ENCODE measurements at regions not wholly inside any gene's neighbourhood (a gene's known extent, or its start where the extent isn't known, plus 50 kb on each side); places are given as distances from the start of the nearest gene placed in this dataset.
A peak's percentile ranks its signal among the peaks of the same experiment; 100 is the strongest.
"Not testable (repeated sequence)": the region's sequence is repeated elsewhere in the genome, so short reads cannot be mapped to it uniquely, and the experiment has no call there.

DNA sequence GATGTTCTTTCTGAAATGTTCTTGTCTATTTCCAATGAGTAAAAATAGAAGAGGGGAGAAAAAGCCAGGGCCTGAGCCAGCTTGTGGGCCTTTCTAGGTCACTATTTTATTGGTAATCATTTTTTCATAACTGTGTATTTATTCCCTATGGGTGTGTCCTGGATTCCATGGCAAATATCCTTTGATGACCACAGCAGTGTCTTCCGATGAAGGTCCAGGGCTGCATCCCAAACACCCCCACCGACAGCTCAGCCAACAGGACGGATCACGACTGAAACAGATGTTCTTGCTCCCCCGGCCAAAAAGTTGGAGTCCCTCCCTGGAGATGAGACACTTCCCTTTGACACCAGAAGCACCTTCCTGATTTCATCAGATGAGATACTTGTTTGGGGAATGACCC lies 105.4 kb upstream of the PLEKHG1 start:
- peak; percentile 81 to 82 for DNase-seq
- H3K4me3 ChIP-seq = no peak overlapping the region
- H3K27me3 ChIP-seq (ENCODE audit: insufficient read depth in 3 of 3, low read length in 2 of 3) = no peaks in the 10 kb centered on the region
- H3K36me3 ChIP-seq (ENCODE audit: insufficient read depth in 1 of 2, low read depth in 1 of 2) = no peaks in the 10 kb centered on the region
- ATAC-seq = peak in 3 of 4 donors; percentile 49 to 77 (median 64)
- no peaks in the 10 kb centered on the region for H3K9me3 ChIP-seq
- 15 to 17% (median 16%) methylated on average over 5 of the region's 5 CpGs for WGBS, 3 donors
- H3K4me1 ChIP-seq = no peaks in the 10 kb centered on the region
- H3K27ac ChIP-seq = no peak overlapping the region
- intact Hi-C loops (cut with DNase I) = no loop called here
- TF ChIP-seq, protein P1, sequence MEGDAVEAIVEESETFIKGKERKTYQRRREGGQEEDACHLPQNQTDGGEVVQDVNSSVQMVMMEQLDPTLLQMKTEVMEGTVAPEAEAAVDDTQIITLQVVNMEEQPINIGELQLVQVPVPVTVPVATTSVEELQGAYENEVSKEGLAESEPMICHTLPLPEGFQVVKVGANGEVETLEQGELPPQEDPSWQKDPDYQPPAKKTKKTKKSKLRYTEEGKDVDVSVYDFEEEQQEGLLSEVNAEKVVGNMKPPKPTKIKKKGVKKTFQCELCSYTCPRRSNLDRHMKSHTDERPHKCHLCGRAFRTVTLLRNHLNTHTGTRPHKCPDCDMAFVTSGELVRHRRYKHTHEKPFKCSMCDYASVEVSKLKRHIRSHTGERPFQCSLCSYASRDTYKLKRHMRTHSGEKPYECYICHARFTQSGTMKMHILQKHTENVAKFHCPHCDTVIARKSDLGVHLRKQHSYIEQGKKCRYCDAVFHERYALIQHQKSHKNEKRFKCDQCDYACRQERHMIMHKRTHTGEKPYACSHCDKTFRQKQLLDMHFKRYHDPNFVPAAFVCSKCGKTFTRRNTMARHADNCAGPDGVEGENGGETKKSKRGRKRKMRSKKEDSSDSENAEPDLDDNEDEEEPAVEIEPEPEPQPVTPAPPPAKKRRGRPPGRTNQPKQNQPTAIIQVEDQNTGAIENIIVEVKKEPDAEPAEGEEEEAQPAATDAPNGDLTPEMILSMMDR (IDR thresholded peaks at IDR 0.05) = no peak

DNA sequence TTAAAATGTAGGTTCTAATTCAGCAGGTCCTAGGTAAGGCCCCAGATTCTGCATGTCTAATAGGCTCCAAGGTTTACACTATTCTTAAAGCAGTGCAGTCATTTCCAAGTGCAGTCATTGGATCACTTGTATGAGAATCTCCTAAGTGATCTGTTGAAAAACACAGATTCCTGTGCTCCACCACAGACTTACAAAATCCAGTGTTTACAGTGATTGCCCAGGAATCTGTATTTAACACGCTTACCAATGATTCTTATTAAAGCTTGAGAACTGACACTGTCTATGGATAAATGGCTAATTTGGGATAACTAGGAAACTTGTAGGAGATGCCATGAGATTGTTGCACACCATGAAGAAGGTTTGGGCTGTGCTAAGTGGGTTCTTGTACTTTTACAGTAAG lies 104.6 kb upstream of the PLEKHG1 start:
- no peak overlapping the region for H3K27ac ChIP-seq
- intact Hi-C loops (cut with DNase I) = no loop called here
- DNase-seq = no peak
- TF ChIP-seq, protein P1 (IDR thresholded peaks at IDR 0.05) = no peak
- H3K36me3 ChIP-seq (ENCODE audit: insufficient read depth in 1 of 2, low read depth in 1 of 2) = no peaks in the 10 kb centered on the region
- no peaks in the 10 kb centered on the region for H3K9me3 ChIP-seq
- no peak for ATAC-seq
- WGBS, 3 donors = 96 to 100% (median 98%) methylated on average over 1 of the region's 1 CpG
- H3K27me3 ChIP-seq (ENCODE audit: insufficient read depth in 3 of 3, low read length in 2 of 3) = no peaks in the 10 kb centered on the region
- H3K4me1 ChIP-seq = no peaks in the 10 kb centered on the region
- H3K4me3 ChIP-seq = no peak overlapping the region

DNA sequence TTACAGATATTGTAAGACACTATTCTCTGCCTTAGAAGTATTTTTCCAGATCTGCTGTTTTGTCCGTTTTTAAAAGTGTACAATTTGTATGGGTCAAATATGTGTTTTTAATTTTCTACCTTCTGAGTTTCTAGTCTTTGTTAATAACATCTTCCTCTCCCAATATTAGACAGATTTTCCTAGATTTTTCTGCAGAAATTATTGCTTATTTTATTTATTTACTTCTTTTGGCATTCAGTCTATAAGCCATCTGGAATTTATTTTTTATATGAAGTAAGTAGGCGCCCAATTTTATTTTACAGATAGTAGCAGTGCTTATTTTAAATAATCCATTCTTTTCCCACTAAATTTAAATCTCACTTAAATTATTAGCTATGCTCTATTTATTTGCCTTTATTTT lies 103.1 kb upstream of the PLEKHG1 start:
- Histone ChIP-seq H3K4me3 (no peak overlapping the region), H3K4me1 (no peaks in the 10 kb centered on the region), H3K27me3 (ENCODE audit: insufficient read depth in 3 of 3, low read length in 2 of 3) (no peaks in the 10 kb centered on the region), H3K9me3 (no peaks in the 10 kb centered on the region), H3K36me3 (ENCODE audit: insufficient read depth in 1 of 2, low read depth in 1 of 2) (no peaks in the 10 kb centered on the region), H3K27ac (no peak overlapping the region)
- intact Hi-C loops (cut with DNase I) = no loop called here
- WGBS, 3 donors = 79 to 87% (median 84%) methylated on average over 2 of the region's 2 CpGs
- ATAC-seq (no peak), DNase-seq (no peak)
- TF ChIP-seq, protein P1 (IDR thresholded peaks at IDR 0.05) = no peak

DNA sequence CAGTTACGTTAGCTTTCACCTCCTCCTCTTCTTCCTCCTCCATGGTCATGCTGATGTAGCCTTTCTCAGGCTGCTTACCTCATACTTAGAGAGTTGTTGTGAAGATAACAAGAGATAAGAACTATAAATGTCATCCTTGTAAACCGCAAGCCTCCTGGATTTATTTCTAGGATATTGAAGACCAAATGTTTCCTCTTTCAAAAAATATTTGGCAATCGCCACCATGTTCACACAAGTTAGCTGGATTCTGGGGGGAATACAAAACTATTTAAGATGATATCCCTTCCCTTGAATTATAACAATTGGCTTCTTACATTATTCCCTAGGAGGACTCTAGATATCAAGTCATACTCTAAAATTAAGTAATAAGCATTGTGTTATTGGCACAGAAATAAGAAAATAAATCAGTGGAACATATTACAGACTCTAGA lies 99.8 kb upstream of the PLEKHG1 start:
- Histone ChIP-seq H3K36me3 (ENCODE audit: insufficient read depth in 1 of 2, low read depth in 1 of 2) (no peaks in the 10 kb centered on the region), H3K9me3 (no peaks in the 10 kb centered on the region), H3K4me3 (no peak overlapping the region), H3K4me1 (no peaks in the 10 kb centered on the region), H3K27me3 (ENCODE audit: insufficient read depth in 3 of 3, low read length in 2 of 3) (no peaks in the 10 kb centered on the region), H3K27ac (no peak overlapping the region)
- intact Hi-C loops (cut with DNase I) = no loop called here
- DNase-seq (no peak), ATAC-seq (no peak)
- TF ChIP-seq, protein P1 (IDR thresholded peaks at IDR 0.05) = no peak
- WGBS, 3 donors = 73 to 77% (median 73%) methylated on average over 3 of the region's 3 CpGs

DNA sequence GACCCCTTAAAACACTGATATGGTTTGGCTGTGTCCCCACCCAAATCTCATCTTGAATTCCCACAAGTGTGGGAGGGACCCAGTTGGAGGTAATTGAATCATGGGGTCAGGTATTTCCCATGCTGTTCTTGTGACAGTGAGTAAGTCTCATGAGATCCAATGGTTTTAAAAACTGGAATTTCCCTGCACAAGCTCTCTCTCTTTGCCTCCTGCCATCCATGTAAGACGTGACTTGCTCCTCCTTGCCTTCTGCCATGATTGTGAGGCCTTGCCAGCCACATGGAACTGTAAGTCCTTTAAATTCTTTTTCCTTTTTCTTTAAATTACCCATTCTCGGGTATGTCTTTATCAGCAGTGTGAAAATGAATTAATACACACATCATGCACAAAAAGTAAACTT lies 99.1 kb upstream of the PLEKHG1 start:
- ATAC-seq; H3K36me3 ChIP-seq (ENCODE audit: insufficient read depth in 1 of 2, low read depth in 1 of 2); H3K9me3 ChIP-seq; intact Hi-C loops (cut with DNase I); H3K4me1 ChIP-seq; H3K27me3 ChIP-seq (ENCODE audit: insufficient read depth in 3 of 3, low read length in 2 of 3); DNase-seq; H3K27ac ChIP-seq; H3K4me3 ChIP-seq: not testable (repeated sequence)
- 83 to 88% (median 87%) methylated on average over 2 of the region's 2 CpGs for WGBS, 3 donors

All from psoas muscle (tissue), 7 donors.